ENCODE measurements at regions not wholly inside any gene's neighbourhood (a gene's known extent, or its start where the extent isn't known, plus 50 kb on each side); places are given as distances from the start of the nearest gene placed in this dataset.

DNA sequence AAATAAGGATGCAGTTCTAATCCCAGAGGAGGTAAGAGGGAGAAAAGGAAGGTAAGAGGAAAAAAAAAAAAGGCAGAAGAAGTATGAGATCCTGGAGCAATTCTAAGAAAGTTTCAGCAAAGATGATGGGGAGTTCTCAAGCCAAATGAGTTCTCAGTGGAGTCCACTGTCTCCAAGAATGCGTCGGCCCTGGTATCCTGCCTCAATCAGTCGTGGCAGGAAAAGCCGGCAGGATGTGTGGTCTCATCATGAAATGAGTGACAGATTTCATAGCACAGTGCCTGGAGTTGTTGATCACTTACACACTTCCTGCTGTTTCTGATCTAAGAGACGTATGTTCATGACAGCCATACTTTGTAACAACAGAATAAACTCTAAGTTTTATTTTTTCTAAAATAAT lies 554.9 kb downstream of the NXPH1 start:
- TF ChIP-seq, protein P1, sequence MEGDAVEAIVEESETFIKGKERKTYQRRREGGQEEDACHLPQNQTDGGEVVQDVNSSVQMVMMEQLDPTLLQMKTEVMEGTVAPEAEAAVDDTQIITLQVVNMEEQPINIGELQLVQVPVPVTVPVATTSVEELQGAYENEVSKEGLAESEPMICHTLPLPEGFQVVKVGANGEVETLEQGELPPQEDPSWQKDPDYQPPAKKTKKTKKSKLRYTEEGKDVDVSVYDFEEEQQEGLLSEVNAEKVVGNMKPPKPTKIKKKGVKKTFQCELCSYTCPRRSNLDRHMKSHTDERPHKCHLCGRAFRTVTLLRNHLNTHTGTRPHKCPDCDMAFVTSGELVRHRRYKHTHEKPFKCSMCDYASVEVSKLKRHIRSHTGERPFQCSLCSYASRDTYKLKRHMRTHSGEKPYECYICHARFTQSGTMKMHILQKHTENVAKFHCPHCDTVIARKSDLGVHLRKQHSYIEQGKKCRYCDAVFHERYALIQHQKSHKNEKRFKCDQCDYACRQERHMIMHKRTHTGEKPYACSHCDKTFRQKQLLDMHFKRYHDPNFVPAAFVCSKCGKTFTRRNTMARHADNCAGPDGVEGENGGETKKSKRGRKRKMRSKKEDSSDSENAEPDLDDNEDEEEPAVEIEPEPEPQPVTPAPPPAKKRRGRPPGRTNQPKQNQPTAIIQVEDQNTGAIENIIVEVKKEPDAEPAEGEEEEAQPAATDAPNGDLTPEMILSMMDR (IDR thresholded peaks at IDR 0.05; ENCODE audit: control insufficient read depth, insufficient read depth, low read depth, low read length, missing control alignments): no peak
- DNase-seq (ENCODE audit: low read depth): no peak
- no peak overlapping the region for H3K4me3 ChIP-seq (ENCODE audit: control insufficient read depth, low read depth, low read length)

DNA sequence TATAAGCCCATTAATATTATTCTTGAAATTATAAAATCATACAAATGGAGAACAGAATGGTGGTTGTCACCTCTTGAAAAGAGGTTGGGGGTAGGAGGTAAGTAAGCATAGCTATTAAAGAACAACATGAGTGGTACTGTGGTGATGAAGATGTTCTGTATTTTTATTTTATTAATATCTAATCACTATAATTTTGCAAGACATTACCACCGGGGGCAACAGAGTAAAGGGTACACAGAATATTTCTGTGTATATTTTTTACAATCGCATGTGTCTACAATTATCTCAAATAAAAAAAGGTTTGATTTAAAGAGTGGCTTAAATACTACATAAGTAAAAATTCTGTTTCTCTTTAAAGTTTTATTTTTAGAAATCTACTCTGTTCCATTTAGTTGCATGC lies 557.8 kb downstream of the NXPH1 start:
- TF ChIP-seq, protein P1 (IDR thresholded peaks at IDR 0.05; ENCODE audit: control insufficient read depth, insufficient read depth, low read depth, low read length, missing control alignments): no peak
- DNase-seq (ENCODE audit: low read depth): no peak
- H3K4me3 ChIP-seq (ENCODE audit: control insufficient read depth, low read depth, low read length): no peak overlapping the region

DNA sequence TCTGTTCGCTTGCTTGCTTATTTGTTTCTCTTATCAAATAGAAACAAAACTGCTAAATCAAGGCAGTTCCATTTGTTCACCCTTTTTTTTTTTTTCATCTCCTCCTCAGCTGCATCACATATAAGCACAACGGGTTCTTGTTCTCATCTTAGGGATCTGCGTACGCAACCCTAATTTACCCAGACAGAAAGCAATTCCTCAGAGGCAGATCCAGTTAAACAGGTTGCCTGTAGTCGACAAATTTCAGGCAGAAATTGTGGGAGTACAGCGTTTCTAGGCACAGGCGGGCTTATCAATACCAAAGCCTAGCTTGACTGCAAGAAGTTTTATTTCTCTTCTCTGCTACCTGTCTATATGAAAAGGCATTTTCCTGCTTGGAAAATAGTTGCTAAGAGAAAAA lies 565.4 kb downstream of the NXPH1 start:
- TF ChIP-seq, protein P1 (IDR thresholded peaks at IDR 0.05; ENCODE audit: control insufficient read depth, insufficient read depth, low read depth, low read length, missing control alignments): no peak
- no peak overlapping the region for H3K4me3 ChIP-seq (ENCODE audit: control insufficient read depth, low read depth, low read length)
- DNase-seq (ENCODE audit: low read depth): no peak

DNA sequence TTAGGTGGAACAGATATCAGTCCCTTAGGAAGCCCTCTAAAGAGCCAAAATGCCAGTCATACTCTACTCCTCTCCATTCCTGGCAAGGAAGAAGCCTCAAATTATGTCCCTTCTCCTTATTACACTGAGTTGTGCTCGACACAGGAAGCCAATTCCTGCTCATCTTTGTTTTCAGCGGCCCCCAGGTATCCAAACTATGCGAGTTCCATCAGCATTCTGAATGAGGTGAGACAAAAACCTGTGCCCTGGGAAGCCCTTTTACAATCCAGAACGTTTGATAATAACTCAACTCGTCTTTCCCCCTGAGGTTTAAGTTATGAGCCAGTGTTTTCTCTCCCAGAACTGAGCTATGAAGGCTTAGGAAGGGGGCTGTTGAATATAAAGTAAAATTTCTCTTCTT lies 580.5 kb downstream of the NXPH1 start:
- H3K4me3 ChIP-seq (ENCODE audit: control insufficient read depth, low read depth, low read length): no peak overlapping the region
- TF ChIP-seq, protein P1 (IDR thresholded peaks at IDR 0.05; ENCODE audit: control insufficient read depth, insufficient read depth, low read depth, low read length, missing control alignments): no peak
- DNase-seq (ENCODE audit: low read depth): no peak

DNA sequence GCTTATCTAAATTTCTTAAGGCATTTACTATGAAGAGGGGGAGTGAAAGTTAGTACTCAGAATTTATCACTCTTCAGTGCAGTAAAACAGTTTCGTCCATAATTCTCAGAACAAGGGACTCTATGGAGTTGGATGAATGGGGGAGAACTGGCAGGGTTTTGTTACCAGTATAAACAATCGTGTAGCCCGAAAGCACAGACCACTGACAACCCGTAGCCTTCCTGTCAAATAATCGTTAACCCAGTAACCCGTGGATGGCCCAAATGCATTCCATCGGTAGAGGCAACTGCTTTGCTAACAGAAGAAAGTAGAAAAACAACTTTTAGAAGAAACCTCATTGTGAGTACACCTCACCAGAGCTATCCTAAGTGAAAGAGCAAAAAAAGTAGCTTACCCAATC lies 583.9 kb downstream of the NXPH1 start:
- no peak overlapping the region for H3K4me3 ChIP-seq (ENCODE audit: control insufficient read depth, low read depth, low read length)
- DNase-seq (ENCODE audit: low read depth): no peak
- TF ChIP-seq, protein P1 (IDR thresholded peaks at IDR 0.05; ENCODE audit: control insufficient read depth, insufficient read depth, low read depth, low read length, missing control alignments): no peak

DNA sequence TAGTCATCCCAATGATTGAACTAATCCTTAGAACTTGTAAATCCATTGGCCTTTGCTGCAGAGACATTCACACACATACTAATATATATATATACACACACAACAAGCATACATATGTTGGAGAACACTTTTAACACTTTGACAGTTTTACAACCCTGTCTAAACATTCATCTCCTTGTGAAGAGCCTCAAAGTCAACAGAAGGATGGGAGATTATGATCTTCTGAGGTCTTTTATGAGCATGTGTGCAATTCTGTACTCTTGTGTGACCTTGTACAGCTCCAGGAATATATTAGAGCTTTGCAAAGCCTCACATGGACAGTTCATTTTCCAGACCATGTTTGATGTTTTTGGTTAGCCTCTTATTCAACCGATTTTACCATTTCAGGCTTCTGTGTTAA lies 589.0 kb downstream of the NXPH1 start:
- TF ChIP-seq, protein P1 (IDR thresholded peaks at IDR 0.05; ENCODE audit: control insufficient read depth, insufficient read depth, low read depth, low read length, missing control alignments): no peak
- no peak overlapping the region for H3K4me3 ChIP-seq (ENCODE audit: control insufficient read depth, low read depth, low read length)
- DNase-seq (ENCODE audit: low read depth): no peak

DNA sequence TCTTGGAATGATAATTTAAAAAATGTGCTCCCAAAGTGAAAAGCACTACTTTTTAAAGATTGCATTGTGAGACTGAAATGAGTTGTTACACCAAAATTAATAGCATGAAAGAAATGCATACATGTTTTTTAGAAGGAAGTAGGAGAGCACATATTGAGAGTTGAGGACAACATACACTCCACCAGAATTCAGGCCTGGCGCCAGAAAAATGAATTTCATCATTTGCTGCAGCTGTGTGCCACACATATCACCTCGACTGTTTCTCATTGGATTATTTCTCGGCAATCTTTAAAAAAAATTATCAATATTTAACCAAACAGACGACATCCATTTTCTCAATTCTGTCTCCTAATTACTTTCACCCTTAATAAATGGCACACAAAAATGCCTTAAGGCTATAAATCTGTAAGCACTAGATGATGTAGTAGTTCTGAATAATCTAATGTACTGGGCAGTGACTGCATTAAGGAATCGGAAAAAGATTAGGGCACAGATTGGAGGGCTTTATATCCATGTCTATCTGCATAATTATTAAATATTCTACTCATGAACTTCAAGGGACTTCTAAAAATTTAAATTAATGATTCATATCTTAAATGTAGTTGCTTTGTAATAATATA lies 590.4 kb downstream of the NXPH1 start:
- H3K4me3 ChIP-seq (ENCODE audit: control insufficient read depth, low read depth, low read length): no peak overlapping the region
- TF ChIP-seq, protein P1 (IDR thresholded peaks at IDR 0.05; ENCODE audit: control insufficient read depth, insufficient read depth, low read depth, low read length, missing control alignments): no peak
- DNase-seq (ENCODE audit: low read depth): no peak

Measured in AG09309 (cell line).